Fibroblast of the aortic adventitia (primary cell): ENCODE measurements at regions not wholly inside any gene's neighbourhood (a gene's known extent, or its start where the extent isn't known, plus 50 kb on each side); places are given as distances from the start of the nearest gene placed in this dataset.
A peak's percentile ranks its signal among the peaks of the same experiment; 100 is the strongest.

Source experiments
- DNase-seq: peaks from one replicate; pipeline ENCODE4 v3.0.0-alpha.2; 2010; ENCODE audit warnings: low read depth
- H3K4me3 ChIP-seq: 2 replicates; pipeline ENCODE4 v1.5.1; 2011; ENCODE audit warnings: low read depth, mild to moderate bottlenecking, control low read depth, low read length, moderate library complexity
- CTCF ChIP-seq: IDR thresholded peaks from 2 replicates; pipeline ENCODE4 v1.5.1; 2011; ENCODE audit warnings: mild to moderate bottlenecking, low read length, control low read depth, inconsistent platforms; ENCODE audit not compliant: insufficient read depth

- no peak for DNase-seq
- no peak overlapping the region for H3K4me3 ChIP-seq
- no peak for TF ChIP-seq CTCF
Observed at GRCh38 chr2:228465408-228465807, 283.9 kb upstream of the SPHKAP start.

GRCh38 chr2:228458364-228458763, 276.9 kb upstream of the SPHKAP start:
- TF ChIP-seq CTCF = no peak
- DNase-seq = no peak
- no peak overlapping the region for H3K4me3 ChIP-seq

- no peak for TF ChIP-seq CTCF
- no peak for DNase-seq
- no peak overlapping the region for H3K4me3 ChIP-seq
Observed at GRCh38 chr2:228447266-228447915, 265.9 kb upstream of the SPHKAP start.

- no peak for TF ChIP-seq CTCF
- DNase-seq = peak; percentile 8
- H3K4me3 ChIP-seq = no peak overlapping the region
Observed at GRCh38 chr2:228446734-228447133, 265.2 kb upstream of the SPHKAP start.

GRCh38 chr2:228444161-228444560, 262.7 kb upstream of the SPHKAP start:
- H3K4me3 ChIP-seq = no peak overlapping the region
- no peak for DNase-seq
- no peak for TF ChIP-seq CTCF

GRCh38 chr2:228433721-228434120, 252.2 kb upstream of the SPHKAP start:
- DNase-seq = no peak
- H3K4me3 ChIP-seq = no peak overlapping the region
- no peak for TF ChIP-seq CTCF

- DNase-seq = no peak
- no peak overlapping the region for H3K4me3 ChIP-seq
- TF ChIP-seq CTCF = no peak
Observed at GRCh38 chr2:228432116-228432515, 250.6 kb upstream of the SPHKAP start.
